K562 (cell line): ENCODE measurements at regions not wholly inside any gene's neighbourhood (a gene's known extent, or its start where the extent isn't known, plus 50 kb on each side); places are given as distances from the start of the nearest gene placed in this dataset.

Experiments used
- ATAC-seq: fragments of 200-7000 bp; cut with Tn5 transposase; 3 replicates; pipeline ENCODE4 v1.9.1; 2020; ENCODE audit warnings: moderate library complexity
- BruUV-seq: library from RNA; stranded (reverse); fragments of 400-500 nt; replicated peaks from 2 replicates; lab custom pipeline; 2021; lab: Mats Ljungman, UMichigan
- CTCF ChIA-PET: fragments of 300-600 bp; formaldehyde crosslinking; extraction: SDS; loops from one replicate; lab custom pipeline; 2021; ENCODE audit warnings: low intra/inter-chr PET ratio; lab: Yijun Ruan, JAX
- POLR2A ChIA-PET: fragments of 300-600, 350-650 bp; sonication (Branson Sonifier 250); formaldehyde crosslinking; extraction: SDS; loops from one replicate; lab custom pipeline; 2021; ENCODE audit warnings: antibody characterized with exemption, inconsistent platforms; lab: Yijun Ruan, JAX
- DNase-seq, 4 experiments: peaks; one replicate each; pipeline versions ENCODE4 v3.0.0 to v3.0.0-alpha.2; 2011 to 2018; ENCODE audit warnings: low spot score in 3 of 4, mixed read lengths in 3 of 4; ENCODE audit errors: extremely low read depth in 1 of 4
- FAIRE-seq: peaks from 2 replicates; lab custom pipeline; 2011; peaks lifted over from hg19 to GRCh38; lab: Jason Lieb, UNC
- H2AFZ ChIP-seq: 2 replicates; pipeline ENCODE4 v1.6.0; 2011; ENCODE audit warnings: low read depth, low read length, control low read depth, inconsistent platforms
- H3K27ac ChIP-seq: fragments of 200-600 bp; 3 replicates; pipeline ENCODE4 v1.8.0; 2011; ENCODE audit warnings: low read depth, mild to moderate bottlenecking, control low read depth, inconsistent platforms, low read length, moderate library complexity, mixed read lengths; ENCODE audit errors: extremely low read depth
- H3K27me3 ChIP-seq, 2 experiments: fragments of 300-600 bp in 1 of 2; 2 replicates in 1 of 2; 3 replicates in 1 of 2; pipeline versions ENCODE4 v1.6.0 to v1.8.0; 2011; ENCODE audit warnings: inconsistent platforms in 2 of 2, low read length in 2 of 2, mild to moderate bottlenecking in 1 of 2, mixed read lengths in 1 of 2, moderate library complexity in 1 of 2; ENCODE audit not compliant: control insufficient read depth in 2 of 2, insufficient read depth in 2 of 2
- H3K36me3 ChIP-seq: fragments of 300-600 bp; 3 replicates; pipeline ENCODE4 v1.8.0; 2011; ENCODE audit warnings: mild to moderate bottlenecking, low read length, inconsistent platforms; ENCODE audit not compliant: control insufficient read depth, insufficient read depth
- H3K4me1 ChIP-seq, 2 experiments: fragments of 200-600 bp in 1 of 2; replicated peaks in 1 of 2; 2 replicates in 1 of 2; 3 replicates in 1 of 2; pipeline versions ENCODE4 v1.5.1 to v1.8.0; 2011; ENCODE audit warnings: inconsistent platforms in 2 of 2, low read length in 2 of 2, mild to moderate bottlenecking in 1 of 2, mixed read lengths in 1 of 2, moderate library complexity in 1 of 2; ENCODE audit not compliant: control insufficient read depth in 2 of 2, insufficient read depth in 2 of 2
- H3K4me2 ChIP-seq: 2 replicates; pipeline ENCODE4 v1.6.1; 2011; ENCODE audit warnings: low read length, control low read depth, inconsistent platforms, mixed read lengths; ENCODE audit not compliant: insufficient read depth
- H3K4me3 ChIP-seq: fragments of 200-600 bp; sonication (generic), shearing (Covaris generic); 2 replicates; pipeline ENCODE4 v1.5.1; 2016; ENCODE audit warnings: control low read depth, inconsistent platforms
- H3K79me2 ChIP-seq: fragments of 200-600 bp; 3 replicates; pipeline ENCODE4 v1.8.0; 2011; ENCODE audit warnings: low read length, inconsistent platforms; ENCODE audit not compliant: control insufficient read depth, insufficient read depth
- H3K9ac ChIP-seq, 2 experiments: 2 replicates each; pipeline versions ENCODE4 v1.6.0 to v1.6.1; 2011; ENCODE audit warnings: low read depth in 2 of 2, low read length in 2 of 2, control low read depth in 1 of 2, inconsistent platforms in 1 of 2, mild to moderate bottlenecking in 1 of 2, mixed read lengths in 1 of 2; ENCODE audit not compliant: insufficient read depth in 1 of 2
- H3K9me1 ChIP-seq: one replicate; pipeline ENCODE4 v1.6.0; 2011; ENCODE audit warnings: inconsistent platforms, mild to moderate bottlenecking, low read length, moderate library complexity; ENCODE audit not compliant: control insufficient read depth, insufficient read depth
- H3K9me3 ChIP-seq: replicated peaks from 2 replicates; pipeline ENCODE4 v1.5.1; 2011; ENCODE audit warnings: low read depth, low read length, inconsistent platforms; ENCODE audit not compliant: control insufficient read depth, insufficient read depth
- H4K20me1 ChIP-seq: replicated peaks from 2 replicates; pipeline ENCODE4 v1.6.1; 2011; ENCODE audit warnings: low read length, inconsistent platforms, mixed read lengths; ENCODE audit not compliant: control insufficient read depth, insufficient read depth
- C11orf30 ChIP-seq: fragments of 450-650 bp; IDR thresholded peaks from 2 replicates; pipeline ENCODE4 v1.6.1; 2016; ENCODE audit warnings: low read depth, mild to moderate bottlenecking
- CHCHD3 ChIP-seq: fragments of 250-450 bp; sonication (Bioruptor Pico); IDR thresholded peaks from 2 replicates; pipeline ENCODE4 v2.1.2; 2022; ENCODE audit warnings: mild to moderate bottlenecking
- DNMT1 ChIP-seq: fragments of 450-650 bp; IDR thresholded peaks from 2 replicates; pipeline ENCODE4 v1.6.1; 2016; ENCODE audit warnings: antibody characterized with exemption, mild to moderate bottlenecking
- HDAC8 ChIP-seq: fragments of 450-650 bp; IDR thresholded peaks from 2 replicates; pipeline ENCODE4 v1.6.1; 2016; ENCODE audit warnings: mild to moderate bottlenecking, missing genetic modification characterization, moderate library complexity, missing compliant biosample characterization
- WGBS: fragments of 100-300 bp; shearing (Covaris generic); methylation state at CpG from one replicate; pipeline ENCODE4 v1.1.6; 2016; ENCODE audit warnings: low coverage, mixed read lengths; ENCODE audit not compliant: insufficient coverage; ENCODE audit errors: missing lambda C conversion rate; 5-methylcytosine and 5-hydroxymethylcytosine counted together
- in situ Hi-C: fragments of 300-500 bp; cut with MboI; formaldehyde crosslinking; loops from 4 replicates; pipeline ENCODE4 v1.15.0; 2018; ENCODE audit warnings: inconsistent platforms, mixed read lengths
- intact Hi-C: fragments of 100-400 bp; cut with micrococcal nuclease; formaldehyde crosslinking; loops from 2 replicates; pipeline ENCODE4 v1.14.2; 2022
- TF ChIP-seq, protein P1 (sequence below), 2 experiments: fragments of 200-800 bp in 1 of 2; sonication (Bioruptor generic) in 1 of 2; sonication (generic) in 1 of 2; formaldehyde crosslinking in 1 of 2; IDR thresholded peaks in 1 of 2; conservative IDR thresholded peaks in 1 of 2; 2 replicates each; pipeline versions ENCODE4 v1.5.0 to v1.6.1; 2016 to 2020; ENCODE audit warnings: missing compliant biosample characterization in 1 of 2, missing genetic modification characterization in 1 of 2, missing genetic modification reagents in 1 of 2
- TF ChIP-seq, protein P2 (sequence below), 2 experiments: fragments of 450-650 bp; IDR thresholded peaks; 2 replicates each; pipeline ENCODE4 v1.6.1; 2018; ENCODE audit warnings: mild to moderate bottlenecking in 2 of 2, low read depth in 1 of 2; ENCODE audit not compliant: partially characterized antibody in 2 of 2
- TF ChIP-seq, protein P3 (sequence below): fragments of 200-800 bp; sonication (Bioruptor generic); IDR thresholded peaks from 2 replicates; pipeline ENCODE4 v1.6.1; 2017; ENCODE audit warnings: missing genetic modification characterization, missing compliant biosample characterization

DNA sequence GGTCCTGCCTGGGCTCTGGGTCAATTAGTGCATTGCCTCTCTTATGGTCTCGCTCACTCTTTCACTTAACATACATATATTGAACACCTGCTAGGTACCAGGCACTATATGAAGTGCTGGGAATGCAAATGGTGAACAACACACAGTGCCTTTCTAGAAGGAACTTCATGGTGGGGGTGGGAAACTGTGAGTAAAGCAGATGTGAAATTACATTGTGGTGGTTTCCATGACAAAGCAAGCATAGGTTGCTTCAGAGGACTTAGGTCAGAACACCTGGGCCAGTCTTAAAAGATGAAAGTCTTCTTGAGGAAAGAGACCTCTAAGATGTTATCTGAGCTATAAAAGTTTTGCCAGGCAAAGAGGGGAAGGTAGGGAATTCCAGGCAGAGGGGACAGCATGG is 231.3 kb downstream of the BUD13 start:
- no peaks in the 10 kb centered on the region for H3K9me1 ChIP-seq
- ATAC-seq = no peak
- ChIA-PET CTCF (no interaction called here), POLR2A (no interaction called here)
- no peak overlapping the region for H3K9ac ChIP-seq
- no peak overlapping the region for H3K27ac ChIP-seq
- FAIRE-seq = no peak
- no peak overlapping the region for H2AFZ ChIP-seq
- DNase-seq = no peak
- no peaks in the 10 kb centered on the region for H3K9me3 ChIP-seq
- no peak overlapping the region for H3K4me2 ChIP-seq
- intact Hi-C loops (no loop called here), in situ Hi-C loops (no loop called here)
- H4K20me1 ChIP-seq = no peaks in the 10 kb centered on the region
- H3K4me3 ChIP-seq = no peak overlapping the region
- H3K27me3 ChIP-seq = peaks cover 0 to 19% of the 10 kb centered on the region in 2 experiments; a peak in 3 of 5 replicates
- TF ChIP-seq DNMT1 = no peak
- no peaks in the 10 kb centered on the region for H3K36me3 ChIP-seq
- H3K79me2 ChIP-seq = no peaks in the 10 kb centered on the region
- BruUV-seq = no TSS peak
- H3K4me1 ChIP-seq = no peaks in the 10 kb centered on the region; a peak in 1 of 5 replicates
- WGBS = 0% methylated on average over 1 of the region's 1 CpG

DNA sequence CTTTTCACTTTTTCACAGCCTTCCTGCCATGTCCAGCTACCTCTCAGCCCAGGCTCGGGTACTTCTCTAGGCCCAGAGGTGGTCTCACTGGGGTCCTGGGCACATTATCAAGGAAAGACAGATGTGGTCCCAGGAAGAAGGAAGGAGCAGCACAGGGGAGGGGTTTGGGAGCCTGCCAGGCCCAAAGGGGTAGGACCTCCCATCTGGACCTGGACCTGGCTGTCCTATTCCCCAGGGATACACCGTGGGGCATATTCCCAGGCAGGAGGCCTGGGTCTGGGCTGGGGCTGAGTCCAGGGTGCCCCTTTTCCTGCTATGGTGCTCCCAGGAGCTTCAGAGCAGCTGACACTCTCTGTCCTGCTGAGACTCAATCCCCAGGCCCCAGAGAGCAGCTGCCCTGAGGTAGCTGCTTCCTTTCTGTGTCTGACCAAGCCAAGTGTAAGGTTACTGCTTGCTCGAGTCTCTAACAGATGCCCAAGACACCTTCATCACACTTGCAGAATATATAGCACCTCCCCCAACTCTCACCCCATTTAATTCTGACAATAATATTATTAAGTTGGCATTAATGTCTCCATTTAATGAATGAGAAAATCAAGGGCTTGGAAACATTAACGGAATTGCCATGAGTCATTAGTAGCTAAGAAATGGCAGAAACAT is 232.0 kb downstream of the BUD13 start:
- FAIRE-seq = no peak
- WGBS = 0% methylated on average over 4 of the region's 4 CpGs
- in situ Hi-C loops = no loop called here
- TF ChIP-seq CHCHD3 (CRISPR knock-in tag) (no peak), HDAC8 (tag) (no peak), C11orf30 (no peak)
- TF ChIP-seq, protein P1, sequence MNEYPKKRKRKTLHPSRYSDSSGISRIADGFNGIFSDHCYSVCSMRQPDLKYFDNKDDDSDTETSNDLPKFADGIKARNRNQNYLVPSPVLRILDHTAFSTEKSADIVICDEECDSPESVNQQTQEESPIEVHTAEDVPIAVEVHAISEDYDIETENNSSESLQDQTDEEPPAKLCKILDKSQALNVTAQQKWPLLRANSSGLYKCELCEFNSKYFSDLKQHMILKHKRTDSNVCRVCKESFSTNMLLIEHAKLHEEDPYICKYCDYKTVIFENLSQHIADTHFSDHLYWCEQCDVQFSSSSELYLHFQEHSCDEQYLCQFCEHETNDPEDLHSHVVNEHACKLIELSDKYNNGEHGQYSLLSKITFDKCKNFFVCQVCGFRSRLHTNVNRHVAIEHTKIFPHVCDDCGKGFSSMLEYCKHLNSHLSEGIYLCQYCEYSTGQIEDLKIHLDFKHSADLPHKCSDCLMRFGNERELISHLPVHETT (CRISPR knock-in tag; conservative IDR thresholded peaks at IDR 0.05 in 1 of 2, IDR thresholded peaks at IDR 0.05 in 1 of 2) = no peak
- TF ChIP-seq, protein P2, sequence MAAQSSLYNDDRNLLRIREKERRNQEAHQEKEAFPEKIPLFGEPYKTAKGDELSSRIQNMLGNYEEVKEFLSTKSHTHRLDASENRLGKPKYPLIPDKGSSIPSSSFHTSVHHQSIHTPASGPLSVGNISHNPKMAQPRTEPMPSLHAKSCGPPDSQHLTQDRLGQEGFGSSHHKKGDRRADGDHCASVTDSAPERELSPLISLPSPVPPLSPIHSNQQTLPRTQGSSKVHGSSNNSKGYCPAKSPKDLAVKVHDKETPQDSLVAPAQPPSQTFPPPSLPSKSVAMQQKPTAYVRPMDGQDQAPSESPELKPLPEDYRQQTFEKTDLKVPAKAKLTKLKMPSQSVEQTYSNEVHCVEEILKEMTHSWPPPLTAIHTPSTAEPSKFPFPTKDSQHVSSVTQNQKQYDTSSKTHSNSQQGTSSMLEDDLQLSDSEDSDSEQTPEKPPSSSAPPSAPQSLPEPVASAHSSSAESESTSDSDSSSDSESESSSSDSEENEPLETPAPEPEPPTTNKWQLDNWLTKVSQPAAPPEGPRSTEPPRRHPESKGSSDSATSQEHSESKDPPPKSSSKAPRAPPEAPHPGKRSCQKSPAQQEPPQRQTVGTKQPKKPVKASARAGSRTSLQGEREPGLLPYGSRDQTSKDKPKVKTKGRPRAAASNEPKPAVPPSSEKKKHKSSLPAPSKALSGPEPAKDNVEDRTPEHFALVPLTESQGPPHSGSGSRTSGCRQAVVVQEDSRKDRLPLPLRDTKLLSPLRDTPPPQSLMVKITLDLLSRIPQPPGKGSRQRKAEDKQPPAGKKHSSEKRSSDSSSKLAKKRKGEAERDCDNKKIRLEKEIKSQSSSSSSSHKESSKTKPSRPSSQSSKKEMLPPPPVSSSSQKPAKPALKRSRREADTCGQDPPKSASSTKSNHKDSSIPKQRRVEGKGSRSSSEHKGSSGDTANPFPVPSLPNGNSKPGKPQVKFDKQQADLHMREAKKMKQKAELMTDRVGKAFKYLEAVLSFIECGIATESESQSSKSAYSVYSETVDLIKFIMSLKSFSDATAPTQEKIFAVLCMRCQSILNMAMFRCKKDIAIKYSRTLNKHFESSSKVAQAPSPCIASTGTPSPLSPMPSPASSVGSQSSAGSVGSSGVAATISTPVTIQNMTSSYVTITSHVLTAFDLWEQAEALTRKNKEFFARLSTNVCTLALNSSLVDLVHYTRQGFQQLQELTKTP (IDR thresholded peaks at IDR 0.05; ENCODE audit: low read depth in 1 of 2, partially characterized antibody in 2 of 2) = no peak
- TF ChIP-seq, protein P3, sequence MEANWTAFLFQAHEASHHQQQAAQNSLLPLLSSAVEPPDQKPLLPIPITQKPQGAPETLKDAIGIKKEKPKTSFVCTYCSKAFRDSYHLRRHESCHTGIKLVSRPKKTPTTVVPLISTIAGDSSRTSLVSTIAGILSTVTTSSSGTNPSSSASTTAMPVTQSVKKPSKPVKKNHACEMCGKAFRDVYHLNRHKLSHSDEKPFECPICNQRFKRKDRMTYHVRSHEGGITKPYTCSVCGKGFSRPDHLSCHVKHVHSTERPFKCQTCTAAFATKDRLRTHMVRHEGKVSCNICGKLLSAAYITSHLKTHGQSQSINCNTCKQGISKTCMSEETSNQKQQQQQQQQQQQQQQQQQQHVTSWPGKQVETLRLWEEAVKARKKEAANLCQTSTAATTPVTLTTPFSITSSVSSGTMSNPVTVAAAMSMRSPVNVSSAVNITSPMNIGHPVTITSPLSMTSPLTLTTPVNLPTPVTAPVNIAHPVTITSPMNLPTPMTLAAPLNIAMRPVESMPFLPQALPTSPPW (CRISPR knock-in tag) = no peak

More for the DNA sequence above, 232.0 kb downstream of the BUD13 start:
- Histone ChIP-seq H3K79me2 (no peaks in the 10 kb centered on the region), H3K27ac (no peak overlapping the region), H3K9ac (no peak overlapping the region), H3K27me3 (peaks cover 0 to 26% of the 10 kb centered on the region in 2 experiments; a peak in 3 of 5 replicates), H3K9me1 (no peaks in the 10 kb centered on the region), H3K4me1 (no peaks in the 10 kb centered on the region; a peak in 1 of 5 replicates), H3K36me3 (no peaks in the 10 kb centered on the region), H4K20me1 (no peaks in the 10 kb centered on the region), H2AFZ (no peak overlapping the region), H3K9me3 (no peaks in the 10 kb centered on the region), H3K4me3 (no peak overlapping the region), H3K4me2 (no peak overlapping the region)
- no peak for ATAC-seq
- intact Hi-C loops = no loop called here
- DNase-seq = no peak
- BruUV-seq = no TSS peak
- CTCF ChIA-PET = no interaction called here
- POLR2A ChIA-PET = no interaction called here
